A549 (cell line): ENCODE measurements at regions not wholly inside any gene's neighbourhood (a gene's known extent, or its start where the extent isn't known, plus 50 kb on each side); places are given as distances from the start of the nearest gene placed in this dataset.

Experiments
- ATAC-seq, 2 experiments: fragments of 200-7000 bp in 1 of 2; fragments of >200 bp in 1 of 2; cut with Nextera tagmentation in 1 of 2; cut with Tn5 transposase in 1 of 2; 3 replicates each; pipeline versions ENCODE4 v1.8.0 to v1.9.1; 2018 to 2020; ENCODE audit warnings: mild to moderate bottlenecking in 1 of 2, moderate library complexity in 1 of 2
- CTCF ChIA-PET: fragments of 300-600 bp; sonication (Branson Sonifier 250); formaldehyde crosslinking; extraction: SDS; loops from one replicate; lab custom pipeline; 2021; ENCODE audit warnings: antibody characterized with exemption, inconsistent platforms; lab: Yijun Ruan, JAX
- POLR2A ChIA-PET: fragments of 350-600 bp; formaldehyde crosslinking; extraction: SDS; loops from one replicate; lab custom pipeline; 2021; ENCODE audit warnings: antibody characterized with exemption, inconsistent platforms; lab: Yijun Ruan, JAX
- DNase-seq, 2 experiments: peaks; one replicate each; pipeline versions ENCODE4 v3.0.0 to v3.0.0-alpha.2; 2011 to 2016; ENCODE audit warnings: low read depth in 1 of 2, low spot score in 1 of 2
- FAIRE-seq: peaks from 2 replicates; lab custom pipeline; 2011; peaks lifted over from hg19 to GRCh38; lab: Jason Lieb, UNC
- H3K27ac ChIP-seq, 2 experiments: fragments of >200 bp; sonication (Bioruptor Twin); formaldehyde crosslinking; 3 replicates each; pipeline ENCODE4 v1.5.1; 2016 to 2017
- H3K4me1 ChIP-seq: fragments of >200 bp; sonication (Bioruptor Twin); formaldehyde crosslinking; 3 replicates; pipeline ENCODE4 v1.6.1; 2016
- H3K4me2 ChIP-seq: fragments of >200 bp; sonication (Bioruptor Twin); formaldehyde crosslinking; 3 replicates; pipeline ENCODE4 v1.6.1; 2016
- H3K4me3 ChIP-seq: fragments of >200 bp; sonication (Bioruptor Twin); formaldehyde crosslinking; 3 replicates; pipeline ENCODE4 v1.5.1; 2016
- H3K9me3 ChIP-seq: fragments of >200 bp; sonication (Bioruptor Twin); formaldehyde crosslinking; 3 replicates; pipeline ENCODE4 v1.6.1; 2016
- ATOH8 ChIP-seq: fragments of 250-450 bp; sonication (Bioruptor Pico); IDR thresholded peaks from 2 replicates; pipeline ENCODE4 v1.5.0; 2020; ENCODE audit warnings: low read depth, mild to moderate bottlenecking, moderate library complexity
- CBX2 ChIP-seq: fragments of 200-600 bp; sonication (generic); IDR thresholded peaks from 2 replicates; pipeline ENCODE4 v1.6.1; 2016; ENCODE audit warnings: low read depth, mild to moderate bottlenecking, borderline replicate concordance
- CBX8 ChIP-seq: fragments of 200-600 bp; sonication (generic); IDR thresholded peaks from 2 replicates; pipeline ENCODE4 v1.6.1; 2016
- CTCF ChIP-seq: fragments of >200 bp; sonication (Bioruptor Twin); formaldehyde crosslinking; IDR thresholded peaks from 3 replicates; pipeline ENCODE4 v1.5.1; 2016
- EHF ChIP-seq: fragments of 250-450 bp; sonication (Bioruptor Pico); IDR thresholded peaks from 2 replicates; pipeline ENCODE4 v1.5.0; 2020; ENCODE audit warnings: mild to moderate bottlenecking
- EHMT2 ChIP-seq: fragments of 200-600 bp; sonication (generic); IDR thresholded peaks from 2 replicates; pipeline ENCODE4 v1.6.1; 2016; ENCODE audit warnings: antibody characterized with exemption, low read depth, mild to moderate bottlenecking, moderate library complexity
- ESRRA ChIP-seq: fragments of 150-350 bp; IDR thresholded peaks from 2 replicates; pipeline ENCODE4 v1.6.1; 2014; ENCODE audit warnings: mild to moderate bottlenecking, low read length, borderline replicate concordance
- FOSB ChIP-seq: fragments of 250-450 bp; sonication (Bioruptor Pico); IDR thresholded peaks from 2 replicates; pipeline ENCODE4 v1.5.0; 2020; ENCODE audit warnings: mild to moderate bottlenecking, moderate library complexity
- GATA3 ChIP-seq: IDR thresholded peaks from 2 replicates; pipeline ENCODE4 v1.6.1; 2012; ENCODE audit warnings: borderline replicate concordance
- HDAC2 ChIP-seq: fragments of 200-600 bp; sonication (generic); IDR thresholded peaks from 2 replicates; pipeline ENCODE4 v1.6.1; 2016
- HES2 ChIP-seq: fragments of >200 bp; sonication (Bioruptor Twin); formaldehyde crosslinking; IDR thresholded peaks from 2 replicates; pipeline ENCODE4 v1.6.1; 2016
- HOXA7 ChIP-seq: fragments of 250-450 bp; sonication (Bioruptor Pico); IDR thresholded peaks from 2 replicates; pipeline ENCODE4 v1.5.0; 2020; ENCODE audit warnings: mild to moderate bottlenecking, moderate library complexity
- KDM5A ChIP-seq: fragments of 200-600 bp; sonication (generic); IDR thresholded peaks from 2 replicates; pipeline ENCODE4 v1.6.1; 2016; ENCODE audit warnings: antibody characterized with exemption, mild to moderate bottlenecking
- MAFK ChIP-seq: fragments of 450-650 bp; IDR thresholded peaks from 2 replicates; pipeline ENCODE4 v1.6.1; 2014; ENCODE audit not compliant: partially characterized antibody
- MAZ ChIP-seq: fragments of 150-350 bp; IDR thresholded peaks from 2 replicates; pipeline ENCODE4 v1.6.1; 2014; ENCODE audit warnings: antibody characterized with exemption, low read depth, low read length, borderline replicate concordance
- NFE2L2 ChIP-seq: fragments of 150-350 bp; conservative IDR thresholded peaks from 2 replicates; pipeline ENCODE4 v1.6.1; 2014; ENCODE audit warnings: low read length
- RAD21 ChIP-seq, 2 experiments: fragments of >200 bp in 1 of 2; sonication (Bioruptor Twin) in 1 of 2; formaldehyde crosslinking in 1 of 2; IDR thresholded peaks in 1 of 2; conservative IDR thresholded peaks in 1 of 2; 2 replicates in 1 of 2; 3 replicates in 1 of 2; pipeline ENCODE4 v1.6.1; 2012 to 2018; ENCODE audit warnings: inconsistent platforms in 1 of 2
- RARB ChIP-seq: fragments of 250-450 bp; sonication (Bioruptor Pico); IDR thresholded peaks from 2 replicates; pipeline ENCODE4 v1.8.0; 2021; ENCODE audit warnings: mild to moderate bottlenecking, moderate library complexity
- RCOR1 ChIP-seq: fragments of 150-350 bp; IDR thresholded peaks from 2 replicates; pipeline ENCODE4 v1.6.1; 2014; ENCODE audit warnings: antibody characterized with exemption, low read length, low read depth
- RFX5 ChIP-seq: fragments of 450-650 bp; IDR thresholded peaks from 2 replicates; pipeline ENCODE4 v1.7.1; 2014; ENCODE audit warnings: antibody characterized with exemption, mild to moderate bottlenecking, moderate library complexity
- TFCP2L1 ChIP-seq: fragments of 250-450 bp; sonication (Bioruptor Pico); IDR thresholded peaks from 2 replicates; pipeline ENCODE4 v1.5.0; 2021; ENCODE audit warnings: mild to moderate bottlenecking
- TP53 ChIP-seq: fragments of 250-450 bp; sonication (Bioruptor Pico); IDR thresholded peaks from 2 replicates; pipeline ENCODE4 v1.5.0; 2021; ENCODE audit warnings: mild to moderate bottlenecking, moderate library complexity
- ZC3H11A ChIP-seq: fragments of 450-650 bp; IDR thresholded peaks from 2 replicates; pipeline ENCODE4 v1.6.1; 2014; ENCODE audit warnings: antibody characterized with exemption, mild to moderate bottlenecking
- WGBS: methylation state at CpG from one replicate; pipeline ENCODE4 v1.1.6; 2017; ENCODE audit errors: missing lambda C conversion rate; 5-methylcytosine and 5-hydroxymethylcytosine counted together
- TF ChIP-seq, protein P1 (sequence below): IDR thresholded peaks from 2 replicates; pipeline ENCODE4 v1.6.1; 2012; ENCODE audit warnings: low read depth, borderline replicate concordance

DNA sequence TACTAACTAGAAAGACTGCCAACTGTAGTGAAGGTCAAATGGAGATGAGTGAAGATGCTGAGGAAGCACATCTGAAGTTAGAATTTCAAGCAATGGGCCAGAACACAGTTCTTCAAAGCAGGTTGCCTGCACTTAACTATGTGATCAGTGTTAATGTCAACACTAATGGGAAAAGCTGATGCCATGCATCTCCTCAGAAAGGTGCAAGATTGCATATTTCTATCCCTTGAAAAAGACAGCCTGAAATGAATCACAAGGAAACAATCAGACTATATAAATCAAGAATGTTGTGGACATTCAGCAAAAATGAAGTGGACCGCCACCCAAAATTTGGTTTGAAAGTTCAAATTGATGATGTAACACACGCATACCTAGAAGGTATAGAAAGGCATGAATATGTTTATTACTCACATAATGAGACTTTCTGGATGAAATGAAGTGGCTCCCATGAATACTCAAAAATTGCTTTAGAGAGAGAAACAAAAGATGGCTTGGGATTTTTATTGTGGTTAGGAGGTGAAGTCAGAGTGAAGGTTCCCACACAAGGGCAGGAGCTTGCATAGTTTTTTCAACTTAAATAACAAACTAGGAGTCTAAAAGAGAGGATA is 522.4 kb downstream of the KCTD12 start:
- Histone ChIP-seq H3K9me3 (no peaks in the 10 kb centered on the region), H3K4me2 (no peak overlapping the region), H3K4me1 (no peaks in the 10 kb centered on the region), H3K27ac (no peak overlapping the region), H3K4me3 (no peak overlapping the region)
- ChIA-PET POLR2A (no interaction called here), CTCF (no interaction called here)
- peak; percentile 22 for TF ChIP-seq MAFK
- TF ChIP-seq RCOR1 = no peak
- TF ChIP-seq RARB (CRISPR knock-in tag) = no peak
- DNase-seq (no peak), FAIRE-seq (no peak), ATAC-seq (no peak)
- 52% methylated on average over 2 of the region's 2 CpGs for whole genome bisulfite sequencing

DNA sequence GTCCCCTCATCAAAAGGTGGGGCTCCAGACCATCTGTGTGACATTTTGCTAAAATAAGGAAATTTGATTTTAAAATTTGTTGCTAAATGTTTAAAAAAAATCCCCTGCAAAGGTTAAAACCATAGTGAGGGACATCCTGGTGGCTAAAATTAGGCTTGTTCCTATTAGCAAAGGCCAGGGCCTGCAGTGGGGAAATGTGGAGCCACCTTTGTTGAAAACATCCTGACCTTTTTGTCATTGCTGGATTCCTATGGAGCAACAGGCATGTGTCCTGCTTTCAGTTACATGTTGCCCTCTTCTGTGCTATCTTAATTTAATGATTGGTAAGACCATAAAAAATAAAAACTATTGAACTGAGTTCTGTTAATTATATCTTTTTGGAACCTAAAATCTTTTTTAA is 524.3 kb downstream of the KCTD12 start:
- ATAC-seq = no peak
- no peak for DNase-seq
- TF ChIP-seq CTCF = no peak
- TF ChIP-seq ESRRA = no peak
- no peak for TF ChIP-seq RAD21 (conservative IDR thresholded peaks at IDR 0.05 in 1 of 2, IDR thresholded peaks at IDR 0.05 in 1 of 2)
- no peak for TF ChIP-seq EHF (CRISPR knock-in tag)
- TF ChIP-seq, protein P1, sequence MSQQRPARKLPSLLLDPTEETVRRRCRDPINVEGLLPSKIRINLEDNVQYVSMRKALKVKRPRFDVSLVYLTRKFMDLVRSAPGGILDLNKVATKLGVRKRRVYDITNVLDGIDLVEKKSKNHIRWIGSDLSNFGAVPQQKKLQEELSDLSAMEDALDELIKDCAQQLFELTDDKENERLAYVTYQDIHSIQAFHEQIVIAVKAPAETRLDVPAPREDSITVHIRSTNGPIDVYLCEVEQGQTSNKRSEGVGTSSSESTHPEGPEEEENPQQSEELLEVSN = no peak
- no peak for TF ChIP-seq HDAC2
- no peak for TF ChIP-seq MAZ
- no peak for TF ChIP-seq ZC3H11A
- no peak for TF ChIP-seq RFX5
- no peaks in the 10 kb centered on the region for H3K9me3 ChIP-seq
- no peak overlapping the region for H3K4me3 ChIP-seq
- FAIRE-seq = no peak
- ChIA-PET POLR2A (no interaction called here), CTCF (no interaction called here)
- H3K27ac ChIP-seq = no peak overlapping the region
- H3K4me2 ChIP-seq = no peak overlapping the region
- no peaks in the 10 kb centered on the region for H3K4me1 ChIP-seq

DNA sequence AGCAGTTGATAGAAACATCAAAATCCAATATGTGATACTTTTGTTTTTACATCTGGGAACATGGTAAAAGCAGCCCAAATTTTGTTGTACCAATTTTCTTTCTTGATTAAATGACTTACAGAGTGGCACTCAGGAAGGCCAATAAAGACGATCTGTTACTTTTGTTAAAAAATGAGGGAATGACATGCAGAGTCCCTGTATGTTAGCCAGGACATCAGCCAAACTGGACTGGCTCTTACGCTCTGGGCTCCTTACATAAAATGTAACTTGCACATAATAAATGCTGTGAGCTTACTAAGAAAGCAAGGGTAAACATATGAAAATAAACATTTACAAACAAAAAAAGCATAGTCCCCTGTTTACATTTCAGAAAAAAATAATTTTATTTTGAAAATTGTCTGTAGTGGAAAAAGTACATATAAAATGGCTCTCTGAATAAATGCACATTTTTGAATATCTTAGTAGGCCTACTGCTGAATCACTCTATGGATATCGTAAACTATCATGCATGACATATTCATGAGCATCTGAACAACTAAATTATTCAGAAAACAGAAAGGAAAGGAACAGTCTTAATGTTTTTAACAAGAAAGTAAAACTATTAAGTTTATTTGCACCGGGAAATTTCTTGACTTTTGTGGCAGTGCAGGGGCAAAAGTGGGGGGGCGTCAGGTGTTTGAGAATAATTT is 534.5 kb downstream of the KCTD12 start:
- Histone ChIP-seq H3K4me1 (no peaks in the 10 kb centered on the region), H3K9me3 (no peaks in the 10 kb centered on the region), H3K4me3 (no peak overlapping the region), H3K27ac (no peak overlapping the region)
- DNase-seq (no peak), ATAC-seq (no peak)
- POLR2A ChIA-PET = no interaction called here
- CTCF ChIA-PET = interaction anchor here (0.6 to 0.9 kb wide), 2 partner anchors 44 to 475 kb away, joined by 3 read pairs; no protein-coding TSS in a partner anchor
- no peak for TF ChIP-seq EHMT2
- no peak for TF ChIP-seq EHF (CRISPR knock-in tag)
- no peak for TF ChIP-seq TP53 (CRISPR knock-in tag)
- TF ChIP-seq CBX2 = no peak
- TF ChIP-seq HOXA7 (CRISPR knock-in tag) = no peak
- TF ChIP-seq FOSB = no peak
- TF ChIP-seq, all 56 proteins: peak for 0
- no peak for FAIRE-seq
- WGBS = 49% methylated on average over 5 of the region's 5 CpGs
- no peak overlapping the region for H3K4me2 ChIP-seq

- ATAC-seq (no peak), DNase-seq (peak in 1 of 2 experiments; percentile 0), FAIRE-seq (no peak)
- no peaks in the 10 kb centered on the region for H3K9me3 ChIP-seq
- ChIA-PET CTCF (no interaction called here), POLR2A (no interaction called here)
- H3K4me1 ChIP-seq = no peaks in the 10 kb centered on the region
- no peak overlapping the region for H3K4me2 ChIP-seq
- H3K4me3 ChIP-seq = no peak overlapping the region
- H3K27ac ChIP-seq = no peak overlapping the region
- WGBS = 0% methylated on average over 1 of the region's 1 CpG
- TF ChIP-seq TFCP2L1 (CRISPR knock-in tag) = no peak
- no peak for TF ChIP-seq CBX8
- no peak for TF ChIP-seq KDM5A
- TF ChIP-seq HES2 = 0 out of 2 replicates have a peak, but pooled peaks have one; percentile 21
- no peak for TF ChIP-seq CTCF
- TF ChIP-seq, protein P1 = no peak
- 0 out of 2 replicates have a peak, but pooled peaks have one; percentile 18 for TF ChIP-seq GATA3
- TF ChIP-seq RAD21 (conservative IDR thresholded peaks at IDR 0.05 in 1 of 2, IDR thresholded peaks at IDR 0.05 in 1 of 2) = no peak
- no peak for TF ChIP-seq NFE2L2
- no peak for TF ChIP-seq ATOH8
Measured at GRCh38 chr13:76350399-76350798, 535.8 kb downstream of the KCTD12 start.
